ENCODE measurements at regions not wholly inside any gene's neighbourhood (a gene's known extent, or its start where the extent isn't known, plus 50 kb on each side); places are given as distances from the start of the nearest gene placed in this dataset.

DNA sequence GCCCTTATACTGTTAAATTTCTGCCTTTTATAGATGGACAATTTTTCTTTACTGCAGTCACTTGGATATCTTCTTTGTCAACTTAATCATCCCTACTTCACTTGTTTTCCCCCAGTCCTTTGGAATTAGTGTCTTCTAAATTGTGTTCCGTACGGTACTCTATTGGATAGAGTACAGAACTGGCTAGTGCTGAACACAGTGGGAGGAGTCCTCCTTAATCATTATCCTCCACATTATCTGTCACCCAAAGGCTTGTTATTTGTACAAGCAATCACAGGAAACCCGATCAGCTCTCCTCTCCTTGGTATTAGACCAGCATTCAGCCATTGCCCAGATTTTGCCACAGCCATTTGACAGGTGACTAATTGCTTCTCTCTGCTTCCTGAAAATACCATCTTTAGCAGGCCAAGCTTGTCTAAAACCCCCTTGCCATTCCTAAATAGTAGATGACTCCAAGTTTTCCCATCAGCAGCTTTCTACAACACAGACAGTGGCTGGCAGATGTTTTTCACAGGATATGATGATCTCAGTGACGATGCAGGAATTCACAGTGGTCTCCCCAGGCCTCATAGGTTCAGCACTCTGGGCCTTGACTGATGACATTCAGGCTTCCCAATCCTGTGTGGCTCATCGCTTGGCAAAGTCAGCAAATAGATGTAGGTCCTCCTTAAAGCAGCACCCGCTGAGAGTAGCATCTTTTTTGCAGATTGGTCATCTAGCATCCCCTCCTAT, 216.0 kb upstream of the RGS6 start:
- H3K27ac ChIP-seq (ENCODE audit: low read depth in 2 of 2, low read length in 2 of 2), result no peak overlapping the region
- no peaks in the 10 kb centered on the region for H3K27me3 ChIP-seq (ENCODE audit: control insufficient read depth in 2 of 2, insufficient read depth in 2 of 2, low read length in 2 of 2)
- H3K9ac ChIP-seq (ENCODE audit: low read depth in 1 of 2, low read length in 2 of 2), result no peak overlapping the region
- H3K4me3 ChIP-seq (ENCODE audit: low read length in 2 of 2), result no peak overlapping the region
- H3K9me3 ChIP-seq (ENCODE audit: control insufficient read depth in 2 of 2, low read length in 2 of 2), result no peaks in the 10 kb centered on the region
- H3K36me3 ChIP-seq (ENCODE audit: control insufficient read depth in 2 of 2, insufficient read depth in 2 of 2, low read length in 2 of 2), result peaks cover 0 to 2% of the 10 kb centered on the region in 2 donors
- H3K4me1 ChIP-seq (ENCODE audit: control insufficient read depth in 2 of 2, insufficient read depth in 2 of 2, low read length in 2 of 2), result no peaks in the 10 kb centered on the region

DNA sequence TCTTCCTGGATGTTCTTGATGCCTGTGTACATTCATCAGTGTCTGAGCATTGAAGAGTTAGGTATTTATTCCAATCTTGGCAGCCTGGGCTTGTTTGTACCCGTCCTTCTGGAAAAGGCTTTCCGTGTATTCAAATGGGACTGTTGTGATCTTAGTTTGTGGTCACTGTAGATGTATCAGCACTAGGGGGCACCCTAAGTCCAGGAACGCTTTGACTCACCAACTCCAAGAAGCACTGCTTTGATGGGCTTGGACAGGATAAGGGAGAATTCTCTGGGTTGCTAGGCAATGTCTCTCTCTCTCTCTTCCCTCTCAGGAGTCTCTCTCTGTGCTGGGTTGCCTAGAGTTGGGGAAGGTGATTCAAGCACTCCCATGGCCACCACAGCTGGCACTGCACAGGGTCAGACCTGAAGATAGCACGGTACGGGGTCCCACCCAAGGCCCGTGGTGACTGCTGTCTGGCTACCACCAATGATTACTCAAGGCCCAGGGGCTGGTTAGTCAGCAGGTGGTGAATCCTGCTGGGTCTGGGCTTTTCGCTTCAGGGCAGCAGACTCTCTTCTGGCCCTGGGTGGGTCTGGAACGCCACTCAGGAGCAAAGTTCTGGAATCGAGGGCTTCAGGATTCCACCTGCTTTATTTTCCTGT, 211.1 kb upstream of the RGS6 start:
- Histone ChIP-seq H3K4me1 (ENCODE audit: control insufficient read depth in 2 of 2, insufficient read depth in 2 of 2, low read length in 2 of 2) (no peaks in the 10 kb centered on the region), H3K27me3 (ENCODE audit: control insufficient read depth in 2 of 2, insufficient read depth in 2 of 2, low read length in 2 of 2) (no peaks in the 10 kb centered on the region), H3K9ac (ENCODE audit: low read depth in 1 of 2, low read length in 2 of 2) (no peak overlapping the region), H3K36me3 (ENCODE audit: control insufficient read depth in 2 of 2, insufficient read depth in 2 of 2, low read length in 2 of 2) (peaks cover 8 to 24% of the 10 kb centered on the region in 2 donors), H3K27ac (ENCODE audit: low read depth in 2 of 2, low read length in 2 of 2) (no peak overlapping the region), H3K9me3 (ENCODE audit: control insufficient read depth in 2 of 2, low read length in 2 of 2) (no peaks in the 10 kb centered on the region), H3K4me3 (ENCODE audit: low read length in 2 of 2) (no peak overlapping the region)

DNA sequence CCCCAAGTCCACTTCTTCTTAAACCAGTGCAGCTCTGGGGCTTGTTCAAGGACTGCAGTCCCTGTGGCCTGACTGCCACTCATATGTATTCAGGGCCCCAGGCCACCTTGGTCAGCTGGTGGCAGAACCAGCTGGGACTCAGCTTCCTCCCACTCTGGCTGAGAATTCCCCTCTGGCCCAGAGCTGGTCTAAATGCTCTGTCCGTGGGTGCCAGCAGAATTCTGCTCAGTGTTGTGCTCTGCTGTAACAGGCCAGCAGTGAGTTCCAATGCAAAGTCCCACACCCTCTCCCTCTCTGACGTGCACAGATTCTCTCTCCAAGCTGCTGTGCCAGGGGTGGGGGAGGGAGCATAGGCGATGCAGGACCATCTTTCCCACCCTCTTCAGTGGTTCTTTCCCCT, 210.4 kb upstream of the RGS6 start:
- Histone ChIP-seq H3K27ac (ENCODE audit: low read depth in 2 of 2, low read length in 2 of 2) (no peak overlapping the region), H3K4me1 (ENCODE audit: control insufficient read depth in 2 of 2, insufficient read depth in 2 of 2, low read length in 2 of 2) (no peaks in the 10 kb centered on the region), H3K27me3 (ENCODE audit: control insufficient read depth in 2 of 2, insufficient read depth in 2 of 2, low read length in 2 of 2) (no peaks in the 10 kb centered on the region), H3K9me3 (ENCODE audit: control insufficient read depth in 2 of 2, low read length in 2 of 2) (no peaks in the 10 kb centered on the region), H3K9ac (ENCODE audit: low read depth in 1 of 2, low read length in 2 of 2) (no peak overlapping the region), H3K36me3 (ENCODE audit: control insufficient read depth in 2 of 2, insufficient read depth in 2 of 2, low read length in 2 of 2) (peaks cover 9 to 22% of the 10 kb centered on the region in 2 donors), H3K4me3 (ENCODE audit: low read length in 2 of 2) (no peak overlapping the region)

DNA sequence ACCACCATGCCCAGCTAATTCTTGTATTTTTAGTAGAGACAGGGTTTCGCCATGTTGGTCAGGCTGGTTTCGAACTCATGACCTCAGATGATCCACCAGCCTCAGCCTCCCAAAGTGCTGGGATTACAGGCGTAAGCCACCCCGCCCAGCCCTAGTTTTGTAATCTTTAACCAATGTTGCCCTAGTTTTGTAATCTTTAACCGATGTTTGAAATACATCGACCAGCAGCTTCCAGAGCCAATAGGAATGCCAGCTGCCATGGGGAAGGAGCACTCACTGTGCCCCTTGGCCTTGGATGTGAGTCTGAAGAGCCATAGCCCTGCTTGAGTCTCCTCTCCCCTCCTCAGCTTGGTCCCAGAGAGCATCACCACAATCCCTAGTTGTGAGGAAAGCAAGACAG, 209.3 kb upstream of the RGS6 start:
- Histone ChIP-seq H3K27ac (ENCODE audit: low read depth in 2 of 2, low read length in 2 of 2) (no peak overlapping the region), H3K27me3 (ENCODE audit: control insufficient read depth in 2 of 2, insufficient read depth in 2 of 2, low read length in 2 of 2) (no peaks in the 10 kb centered on the region), H3K4me3 (ENCODE audit: low read length in 2 of 2) (no peak overlapping the region), H3K36me3 (ENCODE audit: control insufficient read depth in 2 of 2, insufficient read depth in 2 of 2, low read length in 2 of 2) (peaks cover 13 to 27% of the 10 kb centered on the region in 2 donors), H3K4me1 (ENCODE audit: control insufficient read depth in 2 of 2, insufficient read depth in 2 of 2, low read length in 2 of 2) (no peaks in the 10 kb centered on the region), H3K9ac (ENCODE audit: low read depth in 1 of 2, low read length in 2 of 2) (no peak overlapping the region), H3K9me3 (ENCODE audit: control insufficient read depth in 2 of 2, low read length in 2 of 2) (no peaks in the 10 kb centered on the region)

DNA sequence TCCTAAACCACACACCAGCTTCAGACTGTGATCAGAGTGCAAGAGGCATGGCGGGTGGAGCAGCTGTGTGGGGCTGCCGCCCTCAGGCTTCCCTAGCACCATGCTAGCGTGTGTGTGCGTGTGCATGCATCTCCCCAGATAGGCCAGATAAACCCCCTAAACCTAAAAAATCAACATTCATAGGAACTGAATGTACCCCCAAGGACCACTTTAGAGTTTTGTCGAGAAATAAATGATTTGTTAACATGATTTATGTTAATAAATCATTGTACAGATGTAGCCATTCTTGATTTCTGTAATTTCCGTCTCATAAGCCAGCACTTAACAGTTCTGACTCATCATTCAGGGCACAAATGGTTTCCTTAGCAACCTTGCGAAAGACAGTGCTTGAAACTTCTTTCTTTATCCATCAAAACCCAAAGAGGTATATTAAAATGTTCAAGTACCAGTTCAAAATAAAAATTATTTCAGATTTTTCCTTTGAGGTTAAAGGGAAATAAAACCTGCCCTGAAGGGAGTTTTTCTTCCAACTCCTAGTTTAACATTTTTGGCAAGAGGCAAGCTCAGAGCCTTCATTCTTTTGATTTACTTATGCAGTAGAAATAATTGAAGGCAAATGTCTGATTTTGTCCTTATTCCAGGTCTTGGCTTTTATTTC, 206.2 kb upstream of the RGS6 start:
- H3K9ac ChIP-seq (ENCODE audit: low read depth in 1 of 2, low read length in 2 of 2), result no peak overlapping the region
- H3K27me3 ChIP-seq (ENCODE audit: control insufficient read depth in 2 of 2, insufficient read depth in 2 of 2, low read length in 2 of 2), result no peaks in the 10 kb centered on the region
- peaks cover 27 to 46% of the 10 kb centered on the region in 2 donors for H3K36me3 ChIP-seq (ENCODE audit: control insufficient read depth in 2 of 2, insufficient read depth in 2 of 2, low read length in 2 of 2)
- no peak overlapping the region for H3K27ac ChIP-seq (ENCODE audit: low read depth in 2 of 2, low read length in 2 of 2)
- H3K4me3 ChIP-seq (ENCODE audit: low read length in 2 of 2), result no peak overlapping the region
- no peaks in the 10 kb centered on the region for H3K4me1 ChIP-seq (ENCODE audit: control insufficient read depth in 2 of 2, insufficient read depth in 2 of 2, low read length in 2 of 2)
- H3K9me3 ChIP-seq (ENCODE audit: control insufficient read depth in 2 of 2, low read length in 2 of 2), result no peaks in the 10 kb centered on the region

DNA sequence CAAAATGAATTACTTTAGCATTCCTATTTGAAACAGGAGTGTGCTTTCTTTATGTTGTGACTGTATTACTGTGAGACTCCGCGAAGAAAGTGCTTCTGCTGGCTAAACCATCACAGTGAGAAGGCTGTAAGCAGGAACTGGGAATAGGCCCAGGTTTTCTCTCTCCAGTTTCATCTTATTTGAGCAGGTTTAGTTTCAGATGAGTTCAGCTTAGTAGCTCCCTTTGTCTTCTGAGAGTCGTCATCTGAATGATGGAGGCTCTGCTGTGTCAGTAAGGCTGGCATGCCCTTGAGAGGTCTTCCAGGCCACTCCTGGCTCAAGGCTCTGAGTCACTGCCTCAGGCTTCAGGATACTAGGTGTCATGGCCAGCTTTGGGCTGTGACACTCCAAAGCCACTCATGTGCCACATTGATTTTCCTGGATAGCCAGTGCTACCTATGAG, 205.6 kb upstream of the RGS6 start:
- no peaks in the 10 kb centered on the region for H3K9me3 ChIP-seq (ENCODE audit: control insufficient read depth in 2 of 2, low read length in 2 of 2)
- no peaks in the 10 kb centered on the region for H3K4me1 ChIP-seq (ENCODE audit: control insufficient read depth in 2 of 2, insufficient read depth in 2 of 2, low read length in 2 of 2)
- H3K36me3 ChIP-seq (ENCODE audit: control insufficient read depth in 2 of 2, insufficient read depth in 2 of 2, low read length in 2 of 2), result peaks cover 31 to 50% of the 10 kb centered on the region in 2 donors
- H3K9ac ChIP-seq (ENCODE audit: low read depth in 1 of 2, low read length in 2 of 2), result no peak overlapping the region
- H3K27ac ChIP-seq (ENCODE audit: low read depth in 2 of 2, low read length in 2 of 2), result no peak overlapping the region
- H3K27me3 ChIP-seq (ENCODE audit: control insufficient read depth in 2 of 2, insufficient read depth in 2 of 2, low read length in 2 of 2), result no peaks in the 10 kb centered on the region
- no peak overlapping the region for H3K4me3 ChIP-seq (ENCODE audit: low read length in 2 of 2)

DNA sequence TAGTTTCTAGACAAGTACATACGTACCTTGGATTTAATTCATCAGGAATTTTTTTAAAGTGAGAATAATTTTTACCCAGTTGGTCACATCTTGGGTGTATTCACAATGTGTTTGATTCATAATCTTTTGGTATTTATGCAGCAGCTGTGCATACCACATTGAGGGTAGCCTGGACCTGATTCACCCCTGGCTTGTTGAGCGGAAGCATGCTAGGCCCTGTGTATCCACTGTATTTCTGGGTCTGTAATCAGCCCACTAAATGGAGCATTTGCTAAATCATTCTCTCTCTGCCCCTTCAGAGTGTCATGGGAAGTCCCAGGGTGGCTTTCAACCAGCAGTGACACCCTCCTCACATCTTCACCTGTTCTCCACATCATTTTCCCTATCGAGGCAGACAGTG, 203.8 kb upstream of the RGS6 start:
- H3K4me1 ChIP-seq (ENCODE audit: control insufficient read depth in 2 of 2, insufficient read depth in 2 of 2, low read length in 2 of 2), result no peaks in the 10 kb centered on the region
- no peaks in the 10 kb centered on the region for H3K27me3 ChIP-seq (ENCODE audit: control insufficient read depth in 2 of 2, insufficient read depth in 2 of 2, low read length in 2 of 2)
- H3K27ac ChIP-seq (ENCODE audit: low read depth in 2 of 2, low read length in 2 of 2), result no peak overlapping the region
- peaks cover 43 to 59% of the 10 kb centered on the region in 2 donors for H3K36me3 ChIP-seq (ENCODE audit: control insufficient read depth in 2 of 2, insufficient read depth in 2 of 2, low read length in 2 of 2)
- no peak overlapping the region for H3K9ac ChIP-seq (ENCODE audit: low read depth in 1 of 2, low read length in 2 of 2)
- H3K9me3 ChIP-seq (ENCODE audit: control insufficient read depth in 2 of 2, low read length in 2 of 2), result no peaks in the 10 kb centered on the region
- H3K4me3 ChIP-seq (ENCODE audit: low read length in 2 of 2), result no peak overlapping the region

DNA sequence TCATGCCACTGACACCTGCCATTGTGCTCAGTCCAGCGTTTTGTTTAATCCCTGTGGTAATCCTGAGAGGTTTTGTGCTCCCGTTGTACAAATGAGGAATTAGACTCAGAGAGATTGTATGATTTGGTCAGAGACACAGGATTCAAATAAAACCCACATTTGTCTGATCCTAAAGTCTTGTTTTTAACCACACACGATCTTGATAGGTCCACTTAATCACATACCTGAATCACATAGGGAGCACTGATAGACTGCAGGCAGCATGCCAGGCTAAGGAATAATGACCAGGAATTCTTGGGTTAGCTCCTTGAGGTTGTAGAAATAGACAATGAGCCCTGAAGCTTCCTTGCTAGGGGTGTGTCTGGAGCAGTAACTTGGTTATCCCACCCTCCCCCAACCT, 202.6 kb upstream of the RGS6 start:
- Histone ChIP-seq H3K36me3 (ENCODE audit: control insufficient read depth in 2 of 2, insufficient read depth in 2 of 2, low read length in 2 of 2) (peaks cover 47 to 59% of the 10 kb centered on the region in 2 donors), H3K4me1 (ENCODE audit: control insufficient read depth in 2 of 2, insufficient read depth in 2 of 2, low read length in 2 of 2) (no peaks in the 10 kb centered on the region), H3K27me3 (ENCODE audit: control insufficient read depth in 2 of 2, insufficient read depth in 2 of 2, low read length in 2 of 2) (no peaks in the 10 kb centered on the region), H3K27ac (ENCODE audit: low read depth in 2 of 2, low read length in 2 of 2) (no peak overlapping the region), H3K4me3 (ENCODE audit: low read length in 2 of 2) (no peak overlapping the region), H3K9ac (ENCODE audit: low read depth in 1 of 2, low read length in 2 of 2) (no peak overlapping the region), H3K9me3 (ENCODE audit: control insufficient read depth in 2 of 2, low read length in 2 of 2) (no peaks in the 10 kb centered on the region)

DNA sequence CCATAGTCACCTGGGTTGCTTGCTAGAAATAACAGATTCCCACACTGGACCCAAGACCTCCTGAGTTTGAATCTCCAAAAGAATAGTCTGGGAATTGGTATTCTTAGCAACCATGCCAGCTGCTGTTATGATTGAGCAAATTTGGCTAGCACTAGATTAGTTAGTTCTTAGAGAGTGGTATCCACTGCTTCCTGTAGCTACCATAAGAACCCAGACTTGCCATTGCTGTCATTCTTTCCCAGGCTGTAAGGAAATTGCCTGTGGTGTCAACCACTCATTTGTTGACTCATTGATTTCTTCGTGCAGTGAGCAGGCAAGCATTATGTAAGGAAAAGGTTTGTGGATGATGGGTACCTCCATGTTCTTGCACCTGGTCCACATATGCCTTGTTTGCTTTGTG, 201.8 kb upstream of the RGS6 start:
- Histone ChIP-seq H3K4me3 (ENCODE audit: low read length in 2 of 2) (no peak overlapping the region), H3K4me1 (ENCODE audit: control insufficient read depth in 2 of 2, insufficient read depth in 2 of 2, low read length in 2 of 2) (no peaks in the 10 kb centered on the region), H3K36me3 (ENCODE audit: control insufficient read depth in 2 of 2, insufficient read depth in 2 of 2, low read length in 2 of 2) (peaks cover 49 to 56% of the 10 kb centered on the region in 2 donors), H3K27ac (ENCODE audit: low read depth in 2 of 2, low read length in 2 of 2) (no peak overlapping the region), H3K9ac (ENCODE audit: low read depth in 1 of 2, low read length in 2 of 2) (no peak overlapping the region), H3K27me3 (ENCODE audit: control insufficient read depth in 2 of 2, insufficient read depth in 2 of 2, low read length in 2 of 2) (no peaks in the 10 kb centered on the region), H3K9me3 (ENCODE audit: control insufficient read depth in 2 of 2, low read length in 2 of 2) (no peaks in the 10 kb centered on the region)

DNA sequence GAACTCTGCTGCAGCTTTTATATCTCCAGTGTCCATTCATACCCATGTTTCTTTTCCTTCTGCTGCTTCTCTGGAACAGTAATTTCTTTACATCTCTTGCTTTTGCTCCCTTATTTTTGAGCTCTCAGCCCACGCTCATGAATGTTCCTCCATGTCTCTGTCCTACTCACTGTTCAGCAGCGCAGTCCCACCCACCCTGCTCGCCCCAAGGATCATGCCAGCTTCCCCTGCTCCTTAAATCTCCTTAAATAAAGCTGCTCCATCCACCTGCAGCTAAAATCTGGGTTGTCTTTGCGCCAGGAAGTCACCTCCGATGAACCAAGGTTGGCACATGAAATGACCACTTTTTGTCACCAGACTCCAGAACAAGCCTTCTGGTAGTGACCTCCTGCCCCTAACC, 201.1 kb upstream of the RGS6 start:
- no peaks in the 10 kb centered on the region for H3K27me3 ChIP-seq (ENCODE audit: control insufficient read depth in 2 of 2, insufficient read depth in 2 of 2, low read length in 2 of 2)
- no peaks in the 10 kb centered on the region for H3K9me3 ChIP-seq (ENCODE audit: control insufficient read depth in 2 of 2, low read length in 2 of 2)
- H3K27ac ChIP-seq (ENCODE audit: low read depth in 2 of 2, low read length in 2 of 2), result no peak overlapping the region
- peaks cover 53 to 56% of the 10 kb centered on the region in 2 donors for H3K36me3 ChIP-seq (ENCODE audit: control insufficient read depth in 2 of 2, insufficient read depth in 2 of 2, low read length in 2 of 2)
- H3K4me3 ChIP-seq (ENCODE audit: low read length in 2 of 2), result no peak overlapping the region
- no peak overlapping the region for H3K9ac ChIP-seq (ENCODE audit: low read depth in 1 of 2, low read length in 2 of 2)
- no peaks in the 10 kb centered on the region for H3K4me1 ChIP-seq (ENCODE audit: control insufficient read depth in 2 of 2, insufficient read depth in 2 of 2, low read length in 2 of 2)
